ENCODE measurements at regions not wholly inside any gene's neighbourhood (a gene's known extent, or its start where the extent isn't known, plus 50 kb on each side); places are given as distances from the start of the nearest gene placed in this dataset.

- TF ChIP-seq, protein P1, sequence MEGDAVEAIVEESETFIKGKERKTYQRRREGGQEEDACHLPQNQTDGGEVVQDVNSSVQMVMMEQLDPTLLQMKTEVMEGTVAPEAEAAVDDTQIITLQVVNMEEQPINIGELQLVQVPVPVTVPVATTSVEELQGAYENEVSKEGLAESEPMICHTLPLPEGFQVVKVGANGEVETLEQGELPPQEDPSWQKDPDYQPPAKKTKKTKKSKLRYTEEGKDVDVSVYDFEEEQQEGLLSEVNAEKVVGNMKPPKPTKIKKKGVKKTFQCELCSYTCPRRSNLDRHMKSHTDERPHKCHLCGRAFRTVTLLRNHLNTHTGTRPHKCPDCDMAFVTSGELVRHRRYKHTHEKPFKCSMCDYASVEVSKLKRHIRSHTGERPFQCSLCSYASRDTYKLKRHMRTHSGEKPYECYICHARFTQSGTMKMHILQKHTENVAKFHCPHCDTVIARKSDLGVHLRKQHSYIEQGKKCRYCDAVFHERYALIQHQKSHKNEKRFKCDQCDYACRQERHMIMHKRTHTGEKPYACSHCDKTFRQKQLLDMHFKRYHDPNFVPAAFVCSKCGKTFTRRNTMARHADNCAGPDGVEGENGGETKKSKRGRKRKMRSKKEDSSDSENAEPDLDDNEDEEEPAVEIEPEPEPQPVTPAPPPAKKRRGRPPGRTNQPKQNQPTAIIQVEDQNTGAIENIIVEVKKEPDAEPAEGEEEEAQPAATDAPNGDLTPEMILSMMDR (conservative IDR thresholded peaks at IDR 0.05; ENCODE audit: low read depth in 2 of 2), result no peak
- no peak for TF ChIP-seq STAT1 (IDR thresholded peaks at IDR 0.05; ENCODE audit: unreplicated experiment)
- TF ChIP-seq CREB1 (CRISPR knock-in tag; IDR thresholded peaks at IDR 0.05; ENCODE audit: low read depth), result no peak
- TF ChIP-seq, protein P2, sequence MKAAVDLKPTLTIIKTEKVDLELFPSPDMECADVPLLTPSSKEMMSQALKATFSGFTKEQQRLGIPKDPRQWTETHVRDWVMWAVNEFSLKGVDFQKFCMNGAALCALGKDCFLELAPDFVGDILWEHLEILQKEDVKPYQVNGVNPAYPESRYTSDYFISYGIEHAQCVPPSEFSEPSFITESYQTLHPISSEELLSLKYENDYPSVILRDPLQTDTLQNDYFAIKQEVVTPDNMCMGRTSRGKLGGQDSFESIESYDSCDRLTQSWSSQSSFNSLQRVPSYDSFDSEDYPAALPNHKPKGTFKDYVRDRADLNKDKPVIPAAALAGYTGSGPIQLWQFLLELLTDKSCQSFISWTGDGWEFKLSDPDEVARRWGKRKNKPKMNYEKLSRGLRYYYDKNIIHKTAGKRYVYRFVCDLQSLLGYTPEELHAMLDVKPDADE (IDR thresholded peaks at IDR 0.05), result no peak
Observed at GRCh38 chr3:106083207-106083606, 214.4 kb upstream of the CBLB start (continued).

GRCh38 chr3:106083854-106084253 lies 215.0 kb upstream of the CBLB start:
- H4K20me1 ChIP-seq (replicated peaks; ENCODE audit: insufficient read depth), result no peaks in the 10 kb centered on the region
- no peak for DNase-seq (ENCODE audit: low spot score)
- TF ChIP-seq, protein P2 (IDR thresholded peaks at IDR 0.05), result no peak
- TF ChIP-seq ZNF462 (CRISPR knock-in tag; IDR thresholded peaks at IDR 0.05) (no peak), CREB1 (CRISPR knock-in tag; IDR thresholded peaks at IDR 0.05; ENCODE audit: low read depth) (no peak), POLR2AphosphoS5 (IDR thresholded peaks at IDR 0.05; ENCODE audit: low read depth) (no peak), NANOG (IDR thresholded peaks at IDR 0.05; ENCODE audit: borderline replicate concordance) (no peak), JUNB (IDR thresholded peaks at IDR 0.05; ENCODE audit: unreplicated experiment) (no peak)
- TF ChIP-seq, protein P1 (conservative IDR thresholded peaks at IDR 0.05; ENCODE audit: low read depth in 2 of 2), result no peak

More at GRCh38 chr3:106083854-106084253, 215.0 kb upstream of the CBLB start:
- Histone ChIP-seq H3K9me2 (ENCODE audit: insufficient read depth) (0 out of 2 replicates have a peak, but pooled peaks cover 2% of the 10 kb centered on the region), H3K36me3 (ENCODE audit: insufficient read depth) (no peaks in the 10 kb centered on the region), H2AFZ (no peak overlapping the region), H3F3A (replicated peaks; ENCODE audit: low read depth) (no peaks in the 10 kb centered on the region), H3K4me2 (no peak overlapping the region), H3K4me3 (no peak overlapping the region), H3K4me1 (ENCODE audit: insufficient read depth) (no peaks in the 10 kb centered on the region), H3K27ac (ENCODE audit: low read depth) (no peak overlapping the region), H3K27me3 (ENCODE audit: insufficient read depth) (no peaks in the 10 kb centered on the region), H3K79me2 (replicated peaks; ENCODE audit: insufficient read depth) (no peaks in the 10 kb centered on the region)
- Mint-ChIP-seq H3K9me3 (peaks cover 8% of the 10 kb centered on the region; the same call in 2 of the 3 replicates), H3K27ac (no peak overlapping the region), H3K36me3 (ENCODE audit: low read depth) (peaks cover 6% of the 10 kb centered on the region; the same call in 1 of the 3 replicates), H3K4me1 (no peaks in the 10 kb centered on the region), H3K4me3 (no peak overlapping the region), H3K27me3 (ENCODE audit: insufficient read depth, low read depth, poor library complexity) (no peaks in the 10 kb centered on the region)
- ATAC-seq, result no peak

Data from GM23338 (cell line).